B cell (primary cell): ENCODE measurements at regions not wholly inside any gene's neighbourhood (a gene's known extent, or its start where the extent isn't known, plus 50 kb on each side); places are given as distances from the start of the nearest gene placed in this dataset.

ENCODE experiments used
- EZH2 ChIP-seq: IDR thresholded peaks from 2 replicates; pipeline ENCODE4 v1.6.1; 2012; ENCODE audit warnings: borderline replicate concordance, low read depth, mild to moderate bottlenecking, moderate library complexity, low read length; ENCODE audit not compliant: insufficient read depth, poor library complexity, severe bottlenecking
- TF ChIP-seq, protein P1 (sequence below): fragments of 200-600 bp; IDR thresholded peaks from one replicate; pipeline ENCODE4 v1.8.0; 2022; ENCODE audit warnings: antibody characterized with exemption, mild to moderate bottlenecking

- TF ChIP-seq, protein P1, sequence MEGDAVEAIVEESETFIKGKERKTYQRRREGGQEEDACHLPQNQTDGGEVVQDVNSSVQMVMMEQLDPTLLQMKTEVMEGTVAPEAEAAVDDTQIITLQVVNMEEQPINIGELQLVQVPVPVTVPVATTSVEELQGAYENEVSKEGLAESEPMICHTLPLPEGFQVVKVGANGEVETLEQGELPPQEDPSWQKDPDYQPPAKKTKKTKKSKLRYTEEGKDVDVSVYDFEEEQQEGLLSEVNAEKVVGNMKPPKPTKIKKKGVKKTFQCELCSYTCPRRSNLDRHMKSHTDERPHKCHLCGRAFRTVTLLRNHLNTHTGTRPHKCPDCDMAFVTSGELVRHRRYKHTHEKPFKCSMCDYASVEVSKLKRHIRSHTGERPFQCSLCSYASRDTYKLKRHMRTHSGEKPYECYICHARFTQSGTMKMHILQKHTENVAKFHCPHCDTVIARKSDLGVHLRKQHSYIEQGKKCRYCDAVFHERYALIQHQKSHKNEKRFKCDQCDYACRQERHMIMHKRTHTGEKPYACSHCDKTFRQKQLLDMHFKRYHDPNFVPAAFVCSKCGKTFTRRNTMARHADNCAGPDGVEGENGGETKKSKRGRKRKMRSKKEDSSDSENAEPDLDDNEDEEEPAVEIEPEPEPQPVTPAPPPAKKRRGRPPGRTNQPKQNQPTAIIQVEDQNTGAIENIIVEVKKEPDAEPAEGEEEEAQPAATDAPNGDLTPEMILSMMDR, result no peak
- TF ChIP-seq EZH2, result no peak
Measured at GRCh38 chr2:7676714-7677113, 759.5 kb downstream of the RNF144A start.
